ENCODE measurements at regions not wholly inside any gene's neighbourhood (a gene's known extent, or its start where the extent isn't known, plus 50 kb on each side); places are given as distances from the start of the nearest gene placed in this dataset.

- Histone ChIP-seq H4K20me1 (replicated peaks in 1 of 2; ENCODE audit: control insufficient read depth in 1 of 2, insufficient read depth in 2 of 2, low read length in 2 of 2) (no peaks in the 10 kb centered on the region), H2AK5ac (ENCODE audit: low read depth, low read length) (no peak overlapping the region), H2AFZ (ENCODE audit: low read length) (no peak overlapping the region), H3K4me2 (ENCODE audit: insufficient read depth in 1 of 2, low read depth in 2 of 2, low read length in 2 of 2) (no peak overlapping the region), H3K23me2 (ENCODE audit: low read depth, low read length) (no peaks in the 10 kb centered on the region), H4K91ac (replicated peaks; ENCODE audit: insufficient read length, low read length) (no peak overlapping the region), H3K79me2 (ENCODE audit: control insufficient read depth in 1 of 2, insufficient read depth in 2 of 2, low read length in 2 of 2) (no peaks in the 10 kb centered on the region; a peak in 1 of 4 replicates), H3K9ac (replicated peaks in 1 of 4; ENCODE audit: extremely low read depth in 1 of 4, low read depth in 3 of 4, low read length in 3 of 4) (no peak overlapping the region), H2BK12ac (ENCODE audit: low read depth, low read length) (no peak overlapping the region), H3K4ac (replicated peaks; ENCODE audit: insufficient read length, low read depth, low read length) (no peak overlapping the region), H3K9me3 (ENCODE audit: insufficient read depth in 2 of 2, low read depth in 1 of 2, low read length in 1 of 2) (peaks cover 0 to 10% of the 10 kb centered on the region in 2 experiments; a peak in 1 of 4 replicates), H3K36me3 (ENCODE audit: control insufficient read depth in 2 of 4, insufficient read depth in 4 of 4, low read length in 3 of 4) (0 out of 8 replicates have a peak, but pooled peaks cover 0 to 4% (median 0%) of the 10 kb centered on the region in 4 experiments), H2BK20ac (ENCODE audit: low read length) (no peak overlapping the region), H2BK120ac (replicated peaks; ENCODE audit: low read depth, low read length) (no peak overlapping the region), H2BK15ac (ENCODE audit: low read length) (no peak overlapping the region), H4K5ac (ENCODE audit: insufficient read length, low read depth, low read length) (no peak overlapping the region), H3K79me1 (ENCODE audit: low read depth, low read length) (no peaks in the 10 kb centered on the region), H3K18ac (ENCODE audit: extremely low read depth, low read length) (no peak overlapping the region; the same call in 1 of the 2 replicates), H3K4me3 (ENCODE audit: extremely low read depth in 1 of 4, insufficient read depth in 2 of 4, low read depth in 3 of 4, low read length in 4 of 4) (no peak overlapping the region), H3K23ac (ENCODE audit: insufficient read length) (no peak overlapping the region), H2BK5ac (ENCODE audit: low read depth, low read length) (no peak overlapping the region), H4K8ac (ENCODE audit: extremely low read depth, insufficient read depth, low read length) (no peak overlapping the region), H3K14ac (ENCODE audit: insufficient read length) (no peak overlapping the region), H3K4me1 (replicated peaks in 1 of 4; ENCODE audit: control insufficient read depth in 3 of 4, insufficient read depth in 4 of 4, low read length in 3 of 4) (peaks cover 0 to 5% (median 1%) of the 10 kb centered on the region in 4 experiments; a peak in 4 of 7 replicates), H3K56ac (replicated peaks; ENCODE audit: insufficient read length, low read depth, low read length) (no peak overlapping the region), H3K27me3 (replicated peaks in 1 of 4; ENCODE audit: control insufficient read depth in 3 of 4, extremely low read depth in 1 of 4, insufficient read depth in 3 of 4, low read length in 3 of 4) (no peaks in the 10 kb centered on the region), H3K27ac (ENCODE audit: low read depth, low read length) (no peak overlapping the region)
- no peak for FAIRE-seq
- ChIA-PET CTCF (ENCODE audit: partially characterized antibody) (no interaction called here), POLR2A (ENCODE audit: partially characterized antibody) (no interaction called here)
- no peak for DNase-seq (ENCODE audit: low read depth in 1 of 2, low spot score in 2 of 2)
- 95% methylated on average over 1 of the region's 1 CpG; no CpG with 5 or more reads in 1 of the 2 experiments for WGBS, 2 experiments (ENCODE audit: extremely low coverage in 1 of 2, insufficient coverage in 1 of 2, insufficient read length in 1 of 2, insufficient replicate concordance in 2 of 2, low coverage in 1 of 2, low lambda C conversion rate in 2 of 2, missing lambda C conversion rate in 1 of 2)
- TF ChIP-seq HDAC6 (IDR thresholded peaks at IDR 0.05; ENCODE audit: low read depth, low read length) (no peak), SIRT6 (IDR thresholded peaks at IDR 0.05; ENCODE audit: low read length) (no peak), EP300 (IDR thresholded peaks at IDR 0.05; ENCODE audit: borderline replicate concordance in 1 of 2, low read depth in 2 of 2, low read length in 2 of 2) (no peak), JUND (IDR thresholded peaks at IDR 0.05; ENCODE audit: low read length) (no peak), GABPA (IDR thresholded peaks at IDR 0.05; ENCODE audit: borderline replicate concordance, insufficient read depth, low read length) (no peak), BACH1 (IDR thresholded peaks at IDR 0.05; ENCODE audit: low read length) (no peak), KDM4A (IDR thresholded peaks at IDR 0.05; ENCODE audit: low read depth, low read length, severe bottlenecking) (no peak), USF2 (IDR thresholded peaks at IDR 0.05; ENCODE audit: low read length) (no peak), PHF8 (conservative IDR thresholded peaks at IDR 0.05; ENCODE audit: low read depth, low read length) (no peak), CTBP2 (IDR thresholded peaks at IDR 0.05; ENCODE audit: borderline replicate concordance, insufficient read depth, insufficient read length, low read length) (no peak), CREB1 (IDR thresholded peaks at IDR 0.05) (no peak)
These were observed 2056.8 kb upstream of the CELF4 start for GRCh38 chr18:39622431-39622830.

Measured in H1 (cell line).